ENCODE measurements at regions not wholly inside any gene's neighbourhood (a gene's known extent, or its start where the extent isn't known, plus 50 kb on each side); places are given as distances from the start of the nearest gene placed in this dataset.
"Not testable (repeated sequence)": the region's sequence is repeated elsewhere in the genome, so short reads cannot be mapped to it uniquely, and the experiment has no call there.

GRCh38 chr2:136284226-136285119 lies 166.5 kb upstream of the CXCR4 start:
- no peak for FAIRE-seq
- no peak for DNase-seq
- Histone ChIP-seq H3K27me3 (ENCODE audit: control insufficient read depth, insufficient read depth, low read length) (no peaks in the 10 kb centered on the region), H3K27ac (ENCODE audit: low read depth in 2 of 2, low read length in 2 of 2) (no peak overlapping the region), H3K9ac (ENCODE audit: low read length in 3 of 3) (no peak overlapping the region), H3K36me3 (ENCODE audit: control insufficient read depth in 2 of 3, insufficient read depth in 3 of 3, low read length in 3 of 3) (no peaks in the 10 kb centered on the region), H3K4me1 (ENCODE audit: control insufficient read depth in 2 of 3, insufficient read depth in 2 of 3, low read depth in 1 of 3, low read length in 3 of 3) (no peaks in the 10 kb centered on the region), H3K4me3 (ENCODE audit: low read length in 3 of 3) (no peak overlapping the region), H3K9me3 (ENCODE audit: control insufficient read depth in 2 of 3, insufficient read depth in 1 of 3, low read length in 3 of 3) (no peaks in the 10 kb centered on the region)
- TF ChIP-seq CTCF (IDR thresholded peaks at IDR 0.05; ENCODE audit: borderline replicate concordance, extremely low read depth, insufficient read depth): no peak
- intact Hi-C loops (cut with DNase I): no loop called here

- TF ChIP-seq CTCF (IDR thresholded peaks at IDR 0.05; ENCODE audit: borderline replicate concordance, extremely low read depth, insufficient read depth): no peak
These were observed 164.3 kb upstream of the CXCR4 start for GRCh38 chr2:136282251-136282650.

GRCh38 chr2:136281281-136282114 lies 163.5 kb upstream of the CXCR4 start:
- Histone ChIP-seq H3K9me3 (ENCODE audit: control insufficient read depth in 2 of 3, insufficient read depth in 1 of 3, low read length in 3 of 3) (no peaks in the 10 kb centered on the region), H3K4me1 (ENCODE audit: control insufficient read depth in 2 of 3, insufficient read depth in 2 of 3, low read depth in 1 of 3, low read length in 3 of 3) (no peaks in the 10 kb centered on the region), H3K9ac (ENCODE audit: low read length in 3 of 3) (no peak overlapping the region), H3K4me3 (ENCODE audit: low read length in 3 of 3) (no peak overlapping the region), H3K27me3 (ENCODE audit: control insufficient read depth, insufficient read depth, low read length) (no peaks in the 10 kb centered on the region), H3K36me3 (ENCODE audit: control insufficient read depth in 2 of 3, insufficient read depth in 3 of 3, low read length in 3 of 3) (no peaks in the 10 kb centered on the region), H3K27ac (ENCODE audit: low read depth in 2 of 2, low read length in 2 of 2) (no peak overlapping the region)
- DNase-seq (no peak), FAIRE-seq (no peak)
- intact Hi-C loops (cut with DNase I): no loop called here
- no peak for TF ChIP-seq CTCF (IDR thresholded peaks at IDR 0.05; ENCODE audit: borderline replicate concordance, extremely low read depth, insufficient read depth)

More at GRCh38 chr2:136282251-136282650, 164.3 kb upstream of the CXCR4 start:
- no peaks in the 10 kb centered on the region for H3K36me3 ChIP-seq (ENCODE audit: control insufficient read depth in 2 of 3, insufficient read depth in 3 of 3, low read length in 3 of 3)
- DNase-seq (no peak), FAIRE-seq (no peak)
- H3K9me3 ChIP-seq (ENCODE audit: control insufficient read depth in 2 of 3, insufficient read depth in 1 of 3, low read length in 3 of 3): no peaks in the 10 kb centered on the region
- H3K27ac ChIP-seq (ENCODE audit: low read depth in 2 of 2, low read length in 2 of 2): no peak overlapping the region
- no peak overlapping the region for H3K9ac ChIP-seq (ENCODE audit: low read length in 3 of 3)
- no peaks in the 10 kb centered on the region for H3K27me3 ChIP-seq (ENCODE audit: control insufficient read depth, insufficient read depth, low read length)
- no peak overlapping the region for H3K4me3 ChIP-seq (ENCODE audit: low read length in 3 of 3)
- no peaks in the 10 kb centered on the region for H3K4me1 ChIP-seq (ENCODE audit: control insufficient read depth in 2 of 3, insufficient read depth in 2 of 3, low read depth in 1 of 3, low read length in 3 of 3)
- intact Hi-C loops (cut with DNase I): no loop called here

- H3K4me1 ChIP-seq (ENCODE audit: control insufficient read depth in 2 of 3, insufficient read depth in 2 of 3, low read depth in 1 of 3, low read length in 3 of 3); H3K9ac ChIP-seq (ENCODE audit: low read length in 3 of 3); H3K4me3 ChIP-seq (ENCODE audit: low read length in 3 of 3); intact Hi-C loops (cut with DNase I); FAIRE-seq; H3K36me3 ChIP-seq (ENCODE audit: control insufficient read depth in 2 of 3, insufficient read depth in 3 of 3, low read length in 3 of 3); H3K27ac ChIP-seq (ENCODE audit: low read depth in 2 of 2, low read length in 2 of 2); H3K27me3 ChIP-seq (ENCODE audit: control insufficient read depth, insufficient read depth, low read length); H3K9me3 ChIP-seq (ENCODE audit: control insufficient read depth in 2 of 3, insufficient read depth in 1 of 3, low read length in 3 of 3): not testable (repeated sequence)
- DNase-seq: peak in 3 of 5 donors; percentile 16 to 32 (median 28)
These were observed 148.4 kb upstream of the CXCR4 start for GRCh38 chr2:136266346-136266745.

Measured in kidney (tissue), 13 donors.